ENCODE measurements at regions not wholly inside any gene's neighbourhood (a gene's known extent, or its start where the extent isn't known, plus 50 kb on each side); places are given as distances from the start of the nearest gene placed in this dataset.

DNA sequence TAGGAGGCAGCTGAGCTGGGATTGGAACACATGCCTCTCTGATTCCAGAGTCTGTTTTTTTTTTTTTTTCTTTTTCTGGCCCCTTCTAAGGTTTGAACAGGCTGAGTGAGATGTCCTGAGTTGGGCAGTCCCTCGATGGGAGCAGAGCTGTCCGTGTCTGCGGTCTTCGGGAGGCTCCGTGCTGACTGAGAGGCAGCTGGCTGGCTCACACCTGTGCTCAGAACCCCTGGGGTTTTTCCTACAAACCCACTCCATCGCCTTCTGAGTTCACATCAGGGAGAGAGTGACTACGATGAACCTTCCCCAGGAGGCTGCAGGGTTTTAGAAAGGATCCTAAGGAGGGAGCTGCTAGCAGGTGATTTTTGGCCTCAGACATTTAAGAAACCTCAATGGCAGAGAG, 92.5 kb downstream of the IRF8 start (continued):
- no peak for TF ChIP-seq WRNIP1 (IDR thresholded peaks at IDR 0.05; ENCODE audit: borderline replicate concordance, low read depth, low read length)
- TF ChIP-seq CREM (IDR thresholded peaks at IDR 0.05; ENCODE audit: low read depth): peak; percentile 25; the same call in 1 of the 2 replicates
- TF ChIP-seq TCF3 (IDR thresholded peaks at IDR 0.05; ENCODE audit: borderline replicate concordance, insufficient read depth, low read depth, low read length): peak; percentile 81; the same call in 1 of the 2 replicates
- no peak for TF ChIP-seq LARP7 (IDR thresholded peaks at IDR 0.05)
- no peak for TF ChIP-seq MXI1 (IDR thresholded peaks at IDR 0.05; ENCODE audit: low read depth, low read length)
- TF ChIP-seq SUPT20H (IDR thresholded peaks at IDR 0.05; ENCODE audit: borderline replicate concordance, control insufficient read depth, low read depth, low read length): no peak

DNA sequence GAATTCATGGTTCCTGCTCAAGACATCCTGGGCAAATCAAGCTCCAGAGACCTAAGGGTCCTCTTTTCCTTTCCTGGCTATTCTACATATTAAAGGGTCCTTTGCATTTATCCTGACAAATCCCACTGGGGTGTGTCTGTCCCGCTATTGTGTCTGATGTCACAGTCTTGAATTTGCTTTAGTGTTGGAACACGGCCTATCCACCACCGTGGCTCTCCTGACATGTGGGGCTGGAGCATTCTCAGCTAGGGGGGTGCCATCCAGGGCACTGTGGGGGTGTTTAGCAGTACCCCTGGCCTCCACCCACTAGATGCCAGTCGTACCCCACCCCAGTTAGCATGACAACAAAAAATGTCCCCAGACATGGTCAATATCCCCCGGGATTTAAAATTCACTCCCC, 92.9 kb downstream of the IRF8 start:
- Histone ChIP-seq H3K27me3 (replicated peaks in 1 of 2; ENCODE audit: control insufficient read depth in 2 of 2, insufficient read depth in 2 of 2, low read length in 1 of 2) (no peaks in the 10 kb centered on the region), H3K9me3 (replicated peaks; ENCODE audit: control insufficient read depth, insufficient read depth, low read length) (no peaks in the 10 kb centered on the region), H3K4me2 (ENCODE audit: control insufficient read depth, insufficient read depth) (peak overlapping the region; percentile 97; the same call in 1 of the 2 replicates), H4K20me1 (ENCODE audit: control insufficient read depth, insufficient read depth) (no peaks in the 10 kb centered on the region), H3K4me3 (no peak overlapping the region), H3K4me1 (ENCODE audit: control insufficient read depth, insufficient read depth, low read length) (peaks cover 93% of the 10 kb centered on the region), H3K27ac (ENCODE audit: control insufficient read depth, insufficient read depth) (peak overlapping the region; percentile 100), H3K79me2 (ENCODE audit: control insufficient read depth, insufficient read depth, low read length) (peaks cover 15% of the 10 kb centered on the region), H2AFZ (ENCODE audit: control insufficient read depth, low read depth, low read length) (no peak overlapping the region), H3K36me3 (ENCODE audit: control insufficient read depth in 2 of 2, insufficient read depth in 2 of 2, low read length in 1 of 2) (no peaks in the 10 kb centered on the region), H3K9ac (ENCODE audit: control insufficient read depth, insufficient read depth, low read length) (0 out of 2 replicates have a peak overlapping the region, but pooled peaks have one; percentile 25)
- ChIA-PET RAD21 (ENCODE audit: unreplicated experiment) (interaction anchor here (2.2 to 8.2 kb wide), 5 partner anchors 10 to 171 kb away, joined by 10 to 194 read pairs (median 157); partner anchors contain the start of gene IRF8), CTCF (interaction anchor here (0.6 to 12.2 kb wide), 8 partner anchors 22 to 170 kb away, joined by 3 to 337 read pairs (median 10); partner anchors contain the start of gene IRF8), SMC1A (ENCODE audit: uncharacterized antibody, unreplicated experiment) (interaction anchor here (1.0 to 18.6 kb wide), 6 partner anchors 11 to 170 kb away, joined by 3 to 338 read pairs (median 108); partner anchors contain the start of gene IRF8), POLR2A (interaction anchor here (1.1 to 3.6 kb wide), 4 partner anchors 10 to 89 kb away, joined by 3 to 28 read pairs (median 7); no protein-coding TSS in a partner anchor)
- FAIRE-seq (no peak), DNase-seq (ENCODE audit: low read depth, low spot score) (no peak), ATAC-seq (no peak)
- intact Hi-C loops (cut with micrococcal nuclease; ENCODE audit: unreplicated experiment) (no loop called here), in situ Hi-C loops (cut with MboI) (no loop called here)
- no TSS peak for BruUV-seq (replicated peaks)
- 100% methylated on average over 5 of the region's 5 CpGs for WGBS (ENCODE audit: insufficient coverage, insufficient replicate concordance, low lambda C conversion rate, missing lambda C conversion rate)
- TF ChIP-seq SIN3A (IDR thresholded peaks at IDR 0.05; ENCODE audit: low read depth, low read length) (no peak), KDM1A (IDR thresholded peaks at IDR 0.05; ENCODE audit: borderline replicate concordance) (no peak), TARDBP (IDR thresholded peaks at IDR 0.05; ENCODE audit: borderline replicate concordance) (no peak), BMI1 (IDR thresholded peaks at IDR 0.05; ENCODE audit: borderline replicate concordance) (no peak), MTA3 (IDR thresholded peaks at IDR 0.05; ENCODE audit: borderline replicate concordance, low read length) (no peak), LARP7 (IDR thresholded peaks at IDR 0.05) (no peak), POLR2A (IDR thresholded peaks at IDR 0.05; ENCODE audit: low read depth, low read length) (no peak), ZNF207 (IDR thresholded peaks at IDR 0.05; ENCODE audit: borderline replicate concordance) (no peak)
- TF ChIP-seq, protein P1, sequence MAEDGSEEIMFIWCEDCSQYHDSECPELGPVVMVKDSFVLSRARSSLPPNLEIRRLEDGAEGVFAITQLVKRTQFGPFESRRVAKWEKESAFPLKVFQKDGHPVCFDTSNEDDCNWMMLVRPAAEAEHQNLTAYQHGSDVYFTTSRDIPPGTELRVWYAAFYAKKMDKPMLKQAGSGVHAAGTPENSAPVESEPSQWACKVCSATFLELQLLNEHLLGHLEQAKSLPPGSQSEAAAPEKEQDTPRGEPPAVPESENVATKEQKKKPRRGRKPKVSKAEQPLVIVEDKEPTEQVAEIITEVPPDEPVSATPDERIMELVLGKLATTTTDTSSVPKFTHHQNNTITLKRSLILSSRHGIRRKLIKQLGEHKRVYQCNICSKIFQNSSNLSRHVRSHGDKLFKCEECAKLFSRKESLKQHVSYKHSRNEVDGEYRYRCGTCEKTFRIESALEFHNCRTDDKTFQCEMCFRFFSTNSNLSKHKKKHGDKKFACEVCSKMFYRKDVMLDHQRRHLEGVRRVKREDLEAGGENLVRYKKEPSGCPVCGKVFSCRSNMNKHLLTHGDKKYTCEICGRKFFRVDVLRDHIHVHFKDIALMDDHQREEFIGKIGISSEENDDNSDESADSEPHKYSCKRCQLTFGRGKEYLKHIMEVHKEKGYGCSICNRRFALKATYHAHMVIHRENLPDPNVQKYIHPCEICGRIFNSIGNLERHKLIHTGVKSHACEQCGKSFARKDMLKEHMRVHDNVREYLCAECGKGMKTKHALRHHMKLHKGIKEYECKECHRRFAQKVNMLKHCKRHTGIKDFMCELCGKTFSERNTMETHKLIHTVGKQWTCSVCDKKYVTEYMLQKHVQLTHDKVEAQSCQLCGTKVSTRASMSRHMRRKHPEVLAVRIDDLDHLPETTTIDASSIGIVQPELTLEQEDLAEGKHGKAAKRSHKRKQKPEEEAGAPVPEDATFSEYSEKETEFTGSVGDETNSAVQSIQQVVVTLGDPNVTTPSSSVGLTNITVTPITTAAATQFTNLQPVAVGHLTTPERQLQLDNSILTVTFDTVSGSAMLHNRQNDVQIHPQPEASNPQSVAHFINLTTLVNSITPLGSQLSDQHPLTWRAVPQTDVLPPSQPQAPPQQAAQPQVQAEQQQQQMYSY (CRISPR knock-in tag; IDR thresholded peaks at IDR 0.05): no peak

All from GM12878 (cell line).